Heart right ventricle (tissue), 16 donors: ENCODE measurements at regions not wholly inside any gene's neighbourhood (a gene's known extent, or its start where the extent isn't known, plus 50 kb on each side); places are given as distances from the start of the nearest gene placed in this dataset.

ENCODE experiments used
- ATAC-seq, 8 donors: fragments of 200-7000 bp; cut with Tn5 transposase; one replicate each; pipeline ENCODE4 v1.9.1; 2020; ENCODE audit warnings: mild to moderate bottlenecking in 8 of 8, moderate library complexity in 8 of 8, moderate number of reproducible peaks in 1 of 8
- DNase-seq, 2 donors: peaks; one replicate each; pipeline ENCODE4 v3.0.0-alpha.2; 2020
- H3K27ac ChIP-seq, 10 donors: fragments of 200-600 bp; sonication (generic) in 2 of 10; one replicate each; pipeline versions ENCODE4 v1.5.0 to v1.8.0; 2020 to 2022; ENCODE audit warnings: mild to moderate bottlenecking in 3 of 10
- H3K27me3 ChIP-seq, 7 donors: fragments of 200-600 bp; one replicate each; pipeline ENCODE4 v1.8.0; 2021 to 2022; ENCODE audit warnings: mild to moderate bottlenecking in 2 of 7
- H3K36me3 ChIP-seq, 9 donors: fragments of 200-600 bp; sonication (generic) in 1 of 9; one replicate each; pipeline versions ENCODE4 v1.5.0 to v1.8.0; 2020 to 2022; ENCODE audit warnings: mild to moderate bottlenecking in 2 of 9
- H3K4me1 ChIP-seq, 9 donors: fragments of 200-600 bp; sonication (generic) in 1 of 9; one replicate each; pipeline versions ENCODE4 v1.5.0 to v1.8.0; 2020 to 2022; ENCODE audit warnings: mild to moderate bottlenecking in 4 of 9
- H3K4me3 ChIP-seq, 10 donors: fragments of 200-600 bp; sonication (generic) in 2 of 10; one replicate each; pipeline versions ENCODE4 v1.5.0 to v1.8.0; 2020 to 2022; ENCODE audit warnings: mild to moderate bottlenecking in 7 of 10, moderate library complexity in 2 of 10
- H3K9me3 ChIP-seq, 11 donors: fragments of 200-600 bp in 10 of 11; sonication (generic) in 2 of 11; one replicate each; pipeline versions ENCODE4 v1.5.0 to v1.8.0; 2013 to 2022; ENCODE audit warnings: mild to moderate bottlenecking in 2 of 11, control low read depth in 1 of 11, moderate library complexity in 1 of 11
- WGBS, 2 donors: extraction: QIAGEN DNeasy Blood & Tissue Kit; methylation state at CpG; one replicate each; pipeline ENCODE4 v1.1.7; 2013; ENCODE audit warnings: inconsistent platforms in 1 of 2; 5-methylcytosine and 5-hydroxymethylcytosine counted together
- intact Hi-C, 10 donors: fragments of 100-400 bp; cut with DNase I; formaldehyde crosslinking; loops; one replicate each; pipeline versions ENCODE4 v1.11.1 to v1.14.2; 2022
- TF ChIP-seq, protein P1 (sequence below), 9 donors: fragments of 200-600 bp; sonication (generic) in 2 of 9; IDR thresholded peaks; one replicate each; pipeline versions ENCODE4 v1.5.0 to v1.8.0; 2021 to 2022; ENCODE audit warnings: antibody characterized with exemption in 9 of 9, mild to moderate bottlenecking in 5 of 9, moderate library complexity in 1 of 9
- donor health status: Arrhythmogenic right ventricular cardiomyopathy.
- donor health status: ischemic (EF 13 %, LVEDD 7.1; RV severe dilation, severe dysfunction).
- donor health status: healthy with polysubstance abuse.
- donor health status: DM: no; HTN: yes; CAD: no.
- donor health status: DM: no; HTN: no; CAD: no.
- donor health status: ischemic (EF 25% LVEDD 6.9; RV normal size, moderate dysfunction).
- donor health status: ischemic (EF 25% LVEDD 5.7; RV mildly dilated, moderate dysfunction).
- donor health status: healthy.
- donor health status: DM: yes; HTN: yes; CAD: no.
- donor health status: Ischemic cardiomyopathy.
- donor health status: ischemic (EF 35%, LVEDD 5.7; RV mildly dilated, moderate dysfunction).
- donor health status: nonischemic (EF 11% LVEDD 7.7; RV severe dilation, severe dysfunction).
- donor health status: DM: yes; HTN: yes; CAD: no.
- donor health status: PGD.
- donor health status: ischemic (EF 29% LVEDD 5.4; RV normal size, mild dysfunction).
- donor health status: nonischemic (EF 23%, LVEDD 6.1; RV moderate dilation, normal function).

DNA sequence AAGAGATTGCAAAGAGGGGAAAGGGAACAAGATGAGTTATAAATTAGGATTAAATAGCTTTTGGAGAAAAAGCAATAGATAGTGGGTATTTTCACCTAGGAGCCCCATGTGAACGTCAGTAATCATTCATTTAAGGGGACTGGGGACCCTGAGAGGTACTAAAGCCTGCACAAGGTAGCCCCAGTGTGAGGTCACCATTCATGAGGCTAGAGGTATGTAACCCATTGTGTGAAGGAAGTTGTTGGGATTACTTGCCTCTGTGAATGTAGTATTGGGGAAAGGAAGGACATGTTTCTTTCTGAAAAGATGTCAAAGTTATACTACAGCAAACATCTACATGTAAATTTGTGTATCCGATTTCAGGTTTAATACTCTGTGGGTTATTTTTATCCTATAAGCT, 276.8 kb downstream of the TBX15 start:
- no peaks in the 10 kb centered on the region for H3K4me1 ChIP-seq
- ATAC-seq: no peak
- intact Hi-C loops: no loop called here
- no peak overlapping the region for H3K4me3 ChIP-seq
- TF ChIP-seq, protein P1, sequence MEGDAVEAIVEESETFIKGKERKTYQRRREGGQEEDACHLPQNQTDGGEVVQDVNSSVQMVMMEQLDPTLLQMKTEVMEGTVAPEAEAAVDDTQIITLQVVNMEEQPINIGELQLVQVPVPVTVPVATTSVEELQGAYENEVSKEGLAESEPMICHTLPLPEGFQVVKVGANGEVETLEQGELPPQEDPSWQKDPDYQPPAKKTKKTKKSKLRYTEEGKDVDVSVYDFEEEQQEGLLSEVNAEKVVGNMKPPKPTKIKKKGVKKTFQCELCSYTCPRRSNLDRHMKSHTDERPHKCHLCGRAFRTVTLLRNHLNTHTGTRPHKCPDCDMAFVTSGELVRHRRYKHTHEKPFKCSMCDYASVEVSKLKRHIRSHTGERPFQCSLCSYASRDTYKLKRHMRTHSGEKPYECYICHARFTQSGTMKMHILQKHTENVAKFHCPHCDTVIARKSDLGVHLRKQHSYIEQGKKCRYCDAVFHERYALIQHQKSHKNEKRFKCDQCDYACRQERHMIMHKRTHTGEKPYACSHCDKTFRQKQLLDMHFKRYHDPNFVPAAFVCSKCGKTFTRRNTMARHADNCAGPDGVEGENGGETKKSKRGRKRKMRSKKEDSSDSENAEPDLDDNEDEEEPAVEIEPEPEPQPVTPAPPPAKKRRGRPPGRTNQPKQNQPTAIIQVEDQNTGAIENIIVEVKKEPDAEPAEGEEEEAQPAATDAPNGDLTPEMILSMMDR (IDR thresholded peaks at IDR 0.05): no peak
- H3K27me3 ChIP-seq: no peaks in the 10 kb centered on the region
- H3K9me3 ChIP-seq: peaks cover 0 to 4% (median 0%) of the 10 kb centered on the region in 11 donors
- no peak for DNase-seq
- 52 to 61% methylated on average over 2 of the region's 2 CpGs for WGBS, 2 donors
- H3K27ac ChIP-seq: no peak overlapping the region
- no peaks in the 10 kb centered on the region for H3K36me3 ChIP-seq

DNA sequence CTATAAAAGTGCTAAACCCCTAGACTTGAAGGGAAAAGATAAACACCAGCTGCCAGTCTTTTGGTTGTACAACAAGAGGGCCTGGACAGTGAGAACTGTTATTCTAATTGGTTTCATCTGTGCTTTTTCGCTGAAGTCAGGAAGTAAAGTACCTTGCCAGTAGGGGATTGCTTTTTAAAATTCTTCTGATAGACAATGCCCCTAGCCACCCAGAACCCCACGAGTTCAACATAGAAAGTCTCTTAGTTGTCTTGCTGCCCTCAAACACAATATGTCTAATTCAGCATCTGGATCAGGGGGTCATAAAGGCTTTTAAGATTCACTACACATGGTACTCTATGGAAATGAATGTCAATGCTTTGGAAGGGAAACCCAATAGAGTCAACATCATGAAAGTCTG, 289.2 kb downstream of the TBX15 start:
- ATAC-seq (no peak), DNase-seq (no peak)
- TF ChIP-seq, protein P1 (IDR thresholded peaks at IDR 0.05): no peak
- Histone ChIP-seq H3K4me3 (no peak overlapping the region), H3K27me3 (no peaks in the 10 kb centered on the region), H3K27ac (no peak overlapping the region), H3K36me3 (no peaks in the 10 kb centered on the region), H3K4me1 (no peaks in the 10 kb centered on the region), H3K9me3 (peaks cover 0 to 14% (median 0%) of the 10 kb centered on the region in 11 donors)
- intact Hi-C loops: no loop called here
- 46 to 51% methylated on average over 2 of the region's 2 CpGs for WGBS, 2 donors

DNA sequence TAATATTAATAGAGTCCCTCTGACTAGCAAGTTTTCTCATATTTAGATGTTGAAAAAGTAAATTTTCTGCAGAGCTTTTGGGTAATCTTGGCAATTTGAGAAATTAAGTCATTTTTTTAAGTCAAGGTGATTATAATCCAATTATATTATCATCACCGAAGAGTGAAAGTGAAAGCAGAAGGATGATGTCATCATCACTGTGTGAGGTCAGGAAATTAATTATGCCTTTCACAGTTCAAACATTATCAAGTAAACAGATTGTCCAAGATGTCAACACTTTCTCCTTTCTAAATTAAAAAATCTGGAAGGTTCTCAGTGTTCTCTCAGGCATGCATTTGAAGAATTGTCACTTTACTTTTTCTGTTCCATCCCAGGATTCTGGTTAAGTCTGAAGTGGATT, 296.0 kb downstream of the TBX15 start:
- no peaks in the 10 kb centered on the region for H3K36me3 ChIP-seq
- H3K27me3 ChIP-seq: no peaks in the 10 kb centered on the region
- H3K9me3 ChIP-seq: peaks cover 0 to 12% (median 0%) of the 10 kb centered on the region in 11 donors
- H3K4me3 ChIP-seq: no peak overlapping the region
- H3K27ac ChIP-seq: no peak overlapping the region
- intact Hi-C loops: no loop called here
- no peaks in the 10 kb centered on the region for H3K4me1 ChIP-seq
- ATAC-seq (no peak), DNase-seq (no peak)
- TF ChIP-seq, protein P1 (IDR thresholded peaks at IDR 0.05): no peak
- WGBS, 2 donors: 70 to 76% methylated on average over 1 of the region's 1 CpG

DNA sequence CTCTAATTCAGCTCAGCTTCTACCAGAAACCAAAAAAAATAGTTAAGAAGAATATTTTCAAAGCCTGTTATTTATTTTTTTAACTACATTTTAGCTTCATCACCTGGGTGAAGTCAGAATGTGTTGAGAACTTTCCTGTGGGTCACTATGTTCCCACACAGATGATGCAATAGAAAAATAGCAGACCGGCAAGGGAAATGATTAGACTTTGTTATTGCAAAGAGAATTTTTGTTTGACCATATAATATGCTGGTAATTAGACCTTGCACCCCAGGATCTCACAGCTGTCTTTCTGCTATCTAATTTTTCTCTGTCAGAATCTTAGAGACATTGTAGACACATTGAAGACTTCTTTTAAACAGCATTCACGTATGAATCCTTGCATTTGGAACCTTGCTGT, 299.3 kb downstream of the TBX15 start:
- Histone ChIP-seq H3K9me3 (no peaks in the 10 kb centered on the region), H3K27me3 (no peaks in the 10 kb centered on the region), H3K36me3 (no peaks in the 10 kb centered on the region), H3K4me3 (no peak overlapping the region), H3K4me1 (no peaks in the 10 kb centered on the region), H3K27ac (no peak overlapping the region)
- DNase-seq: no peak
- intact Hi-C loops: no loop called here
- ATAC-seq: no peak
- WGBS, 2 donors: 51 to 58% methylated on average over 2 of the region's 2 CpGs
- TF ChIP-seq, protein P1 (IDR thresholded peaks at IDR 0.05): no peak
